ENCODE measurements at regions not wholly inside any gene's neighbourhood (a gene's known extent, or its start where the extent isn't known, plus 50 kb on each side); places are given as distances from the start of the nearest gene placed in this dataset.

- Mint-ChIP-seq H3K36me3 (ENCODE audit: low read depth) (no peaks in the 10 kb centered on the region), H3K27me3 (ENCODE audit: low read depth, poor library complexity) (no peaks in the 10 kb centered on the region), H3K4me3 (no peak overlapping the region), H3K9me3 (peaks cover 5% of the 10 kb centered on the region), H3K27ac (no peak overlapping the region), H3K4me1 (peaks cover 6% of the 10 kb centered on the region)
- TF ChIP-seq, protein P1, sequence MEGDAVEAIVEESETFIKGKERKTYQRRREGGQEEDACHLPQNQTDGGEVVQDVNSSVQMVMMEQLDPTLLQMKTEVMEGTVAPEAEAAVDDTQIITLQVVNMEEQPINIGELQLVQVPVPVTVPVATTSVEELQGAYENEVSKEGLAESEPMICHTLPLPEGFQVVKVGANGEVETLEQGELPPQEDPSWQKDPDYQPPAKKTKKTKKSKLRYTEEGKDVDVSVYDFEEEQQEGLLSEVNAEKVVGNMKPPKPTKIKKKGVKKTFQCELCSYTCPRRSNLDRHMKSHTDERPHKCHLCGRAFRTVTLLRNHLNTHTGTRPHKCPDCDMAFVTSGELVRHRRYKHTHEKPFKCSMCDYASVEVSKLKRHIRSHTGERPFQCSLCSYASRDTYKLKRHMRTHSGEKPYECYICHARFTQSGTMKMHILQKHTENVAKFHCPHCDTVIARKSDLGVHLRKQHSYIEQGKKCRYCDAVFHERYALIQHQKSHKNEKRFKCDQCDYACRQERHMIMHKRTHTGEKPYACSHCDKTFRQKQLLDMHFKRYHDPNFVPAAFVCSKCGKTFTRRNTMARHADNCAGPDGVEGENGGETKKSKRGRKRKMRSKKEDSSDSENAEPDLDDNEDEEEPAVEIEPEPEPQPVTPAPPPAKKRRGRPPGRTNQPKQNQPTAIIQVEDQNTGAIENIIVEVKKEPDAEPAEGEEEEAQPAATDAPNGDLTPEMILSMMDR (IDR thresholded peaks at IDR 0.05): no peak
- no peak for DNase-seq
Observed at GRCh38 chr2:51601706-51602105, 569.8 kb upstream of the NRXN1 start.

DNA sequence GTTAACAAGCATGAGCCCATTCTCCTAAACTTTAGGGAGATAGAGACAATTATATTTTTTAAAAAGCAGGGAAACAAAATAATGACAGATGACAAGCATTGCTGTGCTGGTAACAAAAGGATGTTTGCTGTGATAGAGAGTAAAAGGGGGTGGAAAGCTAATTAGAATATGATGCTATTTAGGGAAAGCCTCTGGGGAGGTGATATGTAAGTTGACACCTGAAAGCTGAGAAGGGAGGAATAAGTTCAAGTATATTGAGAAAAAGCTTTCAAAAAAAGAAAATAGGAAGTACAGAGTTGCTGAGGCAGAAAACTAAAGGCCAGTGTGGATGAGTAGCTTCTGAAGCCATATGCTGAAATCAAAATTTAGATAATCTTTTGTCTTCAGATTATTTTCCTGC, 565.2 kb upstream of the NRXN1 start:
- H3K36me3 Mint-ChIP-seq (ENCODE audit: low read depth): no peaks in the 10 kb centered on the region
- no peak overlapping the region for H3K27ac Mint-ChIP-seq
- TF ChIP-seq, protein P1 (IDR thresholded peaks at IDR 0.05): no peak
- H3K9me3 Mint-ChIP-seq: peaks cover 5% of the 10 kb centered on the region
- DNase-seq: no peak
- H3K4me3 Mint-ChIP-seq: no peak overlapping the region
- H3K27me3 Mint-ChIP-seq (ENCODE audit: low read depth, poor library complexity): no peaks in the 10 kb centered on the region
- peaks cover 6% of the 10 kb centered on the region for H3K4me1 Mint-ChIP-seq

DNA sequence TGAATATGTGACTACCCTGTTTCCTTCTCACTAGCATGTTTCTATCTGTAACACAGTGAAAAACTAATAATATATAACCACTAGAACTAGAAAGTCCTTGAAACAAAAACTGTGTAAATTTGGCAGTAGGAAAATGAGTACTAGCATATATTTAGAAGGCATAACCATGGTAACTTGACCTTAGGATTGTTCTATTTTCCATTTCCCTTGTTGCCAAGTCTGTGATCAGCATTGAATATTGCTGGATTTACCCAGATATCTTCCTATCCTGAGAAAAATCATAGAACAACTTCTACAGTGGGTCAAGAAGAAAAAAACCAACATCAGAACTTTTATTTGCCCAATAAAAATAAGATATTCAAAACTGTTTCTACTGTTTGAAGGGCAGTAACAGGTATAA, 563.9 kb upstream of the NRXN1 start:
- no peak for DNase-seq
- Mint-ChIP-seq H3K36me3 (ENCODE audit: low read depth) (no peaks in the 10 kb centered on the region), H3K4me3 (no peak overlapping the region), H3K9me3 (no peaks in the 10 kb centered on the region), H3K27me3 (ENCODE audit: low read depth, poor library complexity) (no peaks in the 10 kb centered on the region), H3K27ac (no peak overlapping the region), H3K4me1 (peaks cover 6% of the 10 kb centered on the region)
- TF ChIP-seq, protein P1 (IDR thresholded peaks at IDR 0.05): no peak

- no peak for DNase-seq
- no peak overlapping the region for H3K4me3 Mint-ChIP-seq
- no peaks in the 10 kb centered on the region for H3K9me3 Mint-ChIP-seq
- no peak overlapping the region for H3K27ac Mint-ChIP-seq
- no peaks in the 10 kb centered on the region for H3K27me3 Mint-ChIP-seq (ENCODE audit: low read depth, poor library complexity)
- no peaks in the 10 kb centered on the region for H3K36me3 Mint-ChIP-seq (ENCODE audit: low read depth)
- TF ChIP-seq, protein P1 (IDR thresholded peaks at IDR 0.05): no peak
- H3K4me1 Mint-ChIP-seq: no peaks in the 10 kb centered on the region
Observed at GRCh38 chr2:51581636-51582267, 549.8 kb upstream of the NRXN1 start.

DNA sequence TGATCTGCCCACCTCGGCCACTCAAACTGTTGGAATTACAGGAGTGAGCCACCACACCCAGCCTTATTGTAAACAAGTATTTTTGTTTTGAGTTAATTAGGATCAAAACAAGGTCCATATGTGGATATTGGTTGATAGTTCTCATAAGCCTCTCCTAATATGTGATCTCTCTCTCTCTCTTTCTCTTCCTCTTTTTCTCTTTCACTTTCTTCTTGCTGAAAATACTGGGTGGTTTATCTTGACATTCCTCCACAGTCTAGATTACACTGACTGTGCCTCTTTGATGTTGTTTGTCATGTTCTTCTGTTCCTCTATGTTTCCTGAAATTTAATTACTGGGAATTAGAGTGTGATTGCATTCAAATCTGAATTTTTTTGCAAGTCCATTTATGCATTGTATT, 547.5 kb upstream of the NRXN1 start:
- Mint-ChIP-seq H3K27ac (no peak overlapping the region), H3K27me3 (ENCODE audit: low read depth, poor library complexity) (no peaks in the 10 kb centered on the region), H3K9me3 (no peaks in the 10 kb centered on the region), H3K4me3 (no peak overlapping the region), H3K36me3 (ENCODE audit: low read depth) (no peaks in the 10 kb centered on the region), H3K4me1 (no peaks in the 10 kb centered on the region)
- TF ChIP-seq, protein P1 (IDR thresholded peaks at IDR 0.05): no peak
- no peak for DNase-seq

GRCh38 chr2:51575181-51575580, 543.2 kb upstream of the NRXN1 start:
- DNase-seq: no peak
- H3K9me3 Mint-ChIP-seq: no peaks in the 10 kb centered on the region
- TF ChIP-seq, protein P1 (IDR thresholded peaks at IDR 0.05): no peak
- H3K27me3 Mint-ChIP-seq (ENCODE audit: low read depth, poor library complexity): no peaks in the 10 kb centered on the region
- H3K4me3 Mint-ChIP-seq: no peak overlapping the region
- H3K36me3 Mint-ChIP-seq (ENCODE audit: low read depth): no peaks in the 10 kb centered on the region
- no peaks in the 10 kb centered on the region for H3K4me1 Mint-ChIP-seq
- H3K27ac Mint-ChIP-seq: no peak overlapping the region
